ENCODE measurements at regions not wholly inside any gene's neighbourhood (a gene's known extent, or its start where the extent isn't known, plus 50 kb on each side); places are given as distances from the start of the nearest gene placed in this dataset.

GRCh38 chr9:88659126-88659525 is 124.1 kb downstream of the NXNL2 start:
- DNase-seq = no peak

- DNase-seq = no peak
Observed at GRCh38 chr9:88660611-88661010, 125.6 kb downstream of the NXNL2 start.

- DNase-seq = no peak
Observed at GRCh38 chr9:88661759-88662158, 126.8 kb downstream of the NXNL2 start.

GRCh38 chr9:88663771-88664419 is 128.9 kb downstream of the NXNL2 start:
- DNase-seq = no peak

- DNase-seq = no peak
Observed at GRCh38 chr9:88664773-88665172, 129.8 kb downstream of the NXNL2 start.

- DNase-seq = no peak
Observed at GRCh38 chr9:88672874-88673689, 138.1 kb downstream of the NXNL2 start.

GRCh38 chr9:88673886-88674285 is 138.9 kb downstream of the NXNL2 start:
- DNase-seq = no peak

GRCh38 chr9:88676644-88677043 is 141.7 kb downstream of the NXNL2 start:
- no peak for DNase-seq

- no peak for DNase-seq
Observed at GRCh38 chr9:88678008-88678407, 143.0 kb downstream of the NXNL2 start.

- no peak for DNase-seq
Observed at GRCh38 chr9:88678431-88678830, 143.5 kb downstream of the NXNL2 start.

- DNase-seq = no peak
Observed at GRCh38 chr9:88680041-88680440, 145.1 kb downstream of the NXNL2 start.

- no peak for DNase-seq
Observed at GRCh38 chr9:88680505-88681160, 145.7 kb downstream of the NXNL2 start.

GRCh38 chr9:88681434-88681833 is 146.5 kb downstream of the NXNL2 start:
- DNase-seq = no peak

GRCh38 chr9:88682431-88682831 is 147.5 kb downstream of the NXNL2 start:
- DNase-seq = no peak

- DNase-seq = no peak
Observed at GRCh38 chr9:88684046-88684445, 149.1 kb downstream of the NXNL2 start.

- no peak for DNase-seq
Observed at GRCh38 chr9:88684845-88685244, 149.9 kb downstream of the NXNL2 start.

- no peak for DNase-seq
Observed at GRCh38 chr9:88685966-88686365, 151.0 kb downstream of the NXNL2 start.

- no peak for DNase-seq
Observed at GRCh38 chr9:88689509-88690298, 154.7 kb downstream of the NXNL2 start.

- DNase-seq = no peak
Observed at GRCh38 chr9:88690628-88691027, 155.7 kb downstream of the NXNL2 start.

- DNase-seq = no peak
Observed at GRCh38 chr9:88691091-88691490, 156.1 kb downstream of the NXNL2 start.

- DNase-seq = no peak
Observed at GRCh38 chr9:88691811-88692210, 156.8 kb downstream of the NXNL2 start.

GRCh38 chr9:88692827-88693226 is 157.8 kb downstream of the NXNL2 start:
- DNase-seq = no peak

- no peak for DNase-seq
Observed at GRCh38 chr9:88694625-88695024, 159.6 kb downstream of the NXNL2 start.

All from CD4-positive, alpha-beta T cell treated with Interleukin-6 for 4 hours (primary cell).